Breast epithelium (tissue), 3 donors: ENCODE measurements at regions not wholly inside any gene's neighbourhood (a gene's known extent, or its start where the extent isn't known, plus 50 kb on each side); places are given as distances from the start of the nearest gene placed in this dataset.

Source experiments
- CTCF ChIP-seq, 3 donors: fragments of 450-650 bp; IDR thresholded peaks; one replicate each; pipeline ENCODE4 v1.5.1; 2016 to 2017; ENCODE audit warnings: antibody characterized with exemption in 3 of 3, mild to moderate bottlenecking in 3 of 3, moderate library complexity in 3 of 3
- POLR2A ChIP-seq: fragments of 450-650 bp; IDR thresholded peaks from one replicate; pipeline ENCODE4 v1.6.1; 2016; ENCODE audit warnings: antibody characterized with exemption, mild to moderate bottlenecking, moderate library complexity
- POLR2AphosphoS5 ChIP-seq, 3 donors: sonication (generic); formaldehyde crosslinking; IDR thresholded peaks; one replicate each; pipeline ENCODE4 v1.6.1; 2017; ENCODE audit warnings: antibody characterized with exemption in 3 of 3

- TF ChIP-seq CTCF (IDR thresholded peaks at IDR 0.05): no peak
- TF ChIP-seq POLR2A: no peak
- no peak for TF ChIP-seq POLR2AphosphoS5 (IDR thresholded peaks at IDR 0.05)
Observed at GRCh38 chr16:35868630-35869029, 2409.2 kb downstream of the TP53TG3F start.
